DND-41 (cell line): ENCODE measurements at regions not wholly inside any gene's neighbourhood (a gene's known extent, or its start where the extent isn't known, plus 50 kb on each side); places are given as distances from the start of the nearest gene placed in this dataset.

Experiments
- ATAC-seq: fragments of 200-7000 bp; cut with Tn5 transposase; 3 replicates; pipeline ENCODE4 v1.9.1; 2021; ENCODE audit warnings: low read depth; ENCODE audit not compliant: insufficient read depth
- DNase-seq: peaks from one replicate; pipeline ENCODE4 v3.0.0-alpha.2; 2020
- H2AFZ ChIP-seq: 2 replicates; pipeline ENCODE4 v1.6.0; 2012; ENCODE audit warnings: low read depth, low read length
- H3K27ac ChIP-seq: 2 replicates; pipeline ENCODE4 v1.5.1; 2012; ENCODE audit warnings: low read length, inconsistent platforms
- H3K27me3 ChIP-seq: fragments of 200-600 bp; sonication (generic); 2 replicates; pipeline ENCODE4 v1.6.0; 2012; ENCODE audit warnings: low read length, mild to moderate bottlenecking, inconsistent platforms; ENCODE audit not compliant: insufficient read depth, poor library complexity
- H3K36me3 ChIP-seq: 2 replicates; pipeline ENCODE4 v1.5.1; 2012; ENCODE audit warnings: low read length, inconsistent platforms; ENCODE audit not compliant: insufficient read depth
- H3K4me1 ChIP-seq: 2 replicates; pipeline ENCODE4 v1.5.1; 2012; ENCODE audit warnings: mild to moderate bottlenecking, low read length; ENCODE audit not compliant: insufficient read depth
- H3K4me2 ChIP-seq: 2 replicates; pipeline ENCODE4 v1.6.0; 2012; ENCODE audit warnings: mild to moderate bottlenecking, moderate library complexity, low read length, inconsistent platforms; ENCODE audit not compliant: insufficient read depth
- H3K4me3 ChIP-seq, 2 experiments: fragments of 200-600 bp in 1 of 2; shearing (Covaris generic) in 1 of 2; 2 replicates each; pipeline ENCODE4 v1.5.1; 2012 to 2016; ENCODE audit warnings: inconsistent platforms in 2 of 2, low read length in 2 of 2, mild to moderate bottlenecking in 2 of 2, low read depth in 1 of 2, moderate library complexity in 1 of 2
- H3K79me2 ChIP-seq: 2 replicates; pipeline ENCODE4 v1.6.0; 2012; ENCODE audit warnings: low read length, inconsistent platforms; ENCODE audit not compliant: insufficient read depth
- H3K9ac ChIP-seq: 2 replicates; pipeline ENCODE4 v1.6.0; 2012; ENCODE audit warnings: low read depth, mild to moderate bottlenecking, inconsistent platforms, low read length, moderate library complexity
- H3K9me3 ChIP-seq: 2 replicates; pipeline ENCODE4 v1.5.1; 2012; ENCODE audit warnings: low read length, moderate library complexity, mild to moderate bottlenecking, inconsistent platforms; ENCODE audit not compliant: insufficient read depth, severe bottlenecking
- H4K20me1 ChIP-seq: 2 replicates; pipeline ENCODE4 v1.6.0; 2012; ENCODE audit warnings: low read length; ENCODE audit not compliant: insufficient read depth
- EZH2 ChIP-seq: IDR thresholded peaks from 3 replicates; pipeline ENCODE4 v1.6.1; 2012; ENCODE audit warnings: borderline replicate concordance, low read depth, mild to moderate bottlenecking, moderate library complexity, low read length, inconsistent platforms; ENCODE audit not compliant: severe bottlenecking
- TF ChIP-seq, protein P1 (sequence below): IDR thresholded peaks from 2 replicates; pipeline ENCODE4 v1.5.1; 2012; ENCODE audit warnings: borderline replicate concordance, low read length, moderate library complexity, mild to moderate bottlenecking; ENCODE audit not compliant: poor library complexity, severe bottlenecking; ENCODE audit errors: extremely low read depth

GRCh38 chr2:236715491-236715961 is 145.9 kb downstream of the ACKR3 start:
- no peaks in the 10 kb centered on the region for H3K4me1 ChIP-seq
- H3K36me3 ChIP-seq, result no peaks in the 10 kb centered on the region
- no peak overlapping the region for H3K27ac ChIP-seq
- TF ChIP-seq EZH2, result no peak
- TF ChIP-seq, protein P1, sequence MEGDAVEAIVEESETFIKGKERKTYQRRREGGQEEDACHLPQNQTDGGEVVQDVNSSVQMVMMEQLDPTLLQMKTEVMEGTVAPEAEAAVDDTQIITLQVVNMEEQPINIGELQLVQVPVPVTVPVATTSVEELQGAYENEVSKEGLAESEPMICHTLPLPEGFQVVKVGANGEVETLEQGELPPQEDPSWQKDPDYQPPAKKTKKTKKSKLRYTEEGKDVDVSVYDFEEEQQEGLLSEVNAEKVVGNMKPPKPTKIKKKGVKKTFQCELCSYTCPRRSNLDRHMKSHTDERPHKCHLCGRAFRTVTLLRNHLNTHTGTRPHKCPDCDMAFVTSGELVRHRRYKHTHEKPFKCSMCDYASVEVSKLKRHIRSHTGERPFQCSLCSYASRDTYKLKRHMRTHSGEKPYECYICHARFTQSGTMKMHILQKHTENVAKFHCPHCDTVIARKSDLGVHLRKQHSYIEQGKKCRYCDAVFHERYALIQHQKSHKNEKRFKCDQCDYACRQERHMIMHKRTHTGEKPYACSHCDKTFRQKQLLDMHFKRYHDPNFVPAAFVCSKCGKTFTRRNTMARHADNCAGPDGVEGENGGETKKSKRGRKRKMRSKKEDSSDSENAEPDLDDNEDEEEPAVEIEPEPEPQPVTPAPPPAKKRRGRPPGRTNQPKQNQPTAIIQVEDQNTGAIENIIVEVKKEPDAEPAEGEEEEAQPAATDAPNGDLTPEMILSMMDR, result no peak
- peaks cover 11% of the 10 kb centered on the region for H3K27me3 ChIP-seq
- H4K20me1 ChIP-seq, result no peaks in the 10 kb centered on the region; the same call in 1 of the 2 replicates
- no peaks in the 10 kb centered on the region for H3K9me3 ChIP-seq
- ATAC-seq, result no peak
- H3K4me2 ChIP-seq, result no peak overlapping the region
- H2AFZ ChIP-seq, result no peak overlapping the region
- no peak overlapping the region for H3K9ac ChIP-seq
- no peak overlapping the region for H3K4me3 ChIP-seq
- H3K79me2 ChIP-seq, result no peaks in the 10 kb centered on the region
- no peak for DNase-seq

DNA sequence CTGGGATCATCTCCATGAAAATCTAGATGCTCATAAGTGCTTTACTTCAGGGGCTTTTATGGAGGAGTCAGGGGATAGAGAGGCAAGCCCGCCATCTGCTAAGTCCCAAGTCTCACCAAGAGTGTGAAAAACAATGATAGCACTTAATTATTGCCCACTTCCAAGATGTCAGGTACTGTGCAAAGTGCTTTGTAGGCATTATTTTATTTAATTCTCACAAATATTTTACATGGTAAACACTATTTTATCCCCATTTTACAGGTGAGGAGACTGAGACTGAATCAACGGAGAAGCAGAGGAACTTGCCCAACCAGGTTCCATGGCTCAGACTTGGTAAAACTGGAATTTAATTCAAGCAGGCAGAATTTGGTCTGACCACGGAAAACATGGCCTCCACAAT is 147.5 kb downstream of the ACKR3 start:
- no peak for ATAC-seq
- no peak overlapping the region for H3K27ac ChIP-seq
- H3K4me2 ChIP-seq, result no peak overlapping the region

GRCh38 chr2:236717729-236718128 is 148.1 kb downstream of the ACKR3 start:
- Histone ChIP-seq H3K9me3 (no peaks in the 10 kb centered on the region), H3K4me3 (no peak overlapping the region), H4K20me1 (no peaks in the 10 kb centered on the region; the same call in 1 of the 2 replicates), H3K27me3 (peaks cover 11% of the 10 kb centered on the region), H3K27ac (no peak overlapping the region), H3K79me2 (no peaks in the 10 kb centered on the region), H3K36me3 (no peaks in the 10 kb centered on the region), H3K4me2 (no peak overlapping the region), H3K4me1 (no peaks in the 10 kb centered on the region), H3K9ac (no peak overlapping the region), H2AFZ (no peak overlapping the region)
- TF ChIP-seq, protein P1, result no peak
- no peak for TF ChIP-seq EZH2
- DNase-seq (no peak), ATAC-seq (no peak)

More for the DNA sequence above, 147.5 kb downstream of the ACKR3 start:
- H4K20me1 ChIP-seq, result no peaks in the 10 kb centered on the region; the same call in 1 of the 2 replicates
- peaks cover 11% of the 10 kb centered on the region for H3K27me3 ChIP-seq
- no peaks in the 10 kb centered on the region for H3K36me3 ChIP-seq
- DNase-seq, result no peak
- H3K4me3 ChIP-seq, result no peak overlapping the region
- no peak overlapping the region for H2AFZ ChIP-seq
- no peaks in the 10 kb centered on the region for H3K9me3 ChIP-seq
- H3K9ac ChIP-seq, result no peak overlapping the region
- H3K4me1 ChIP-seq, result no peaks in the 10 kb centered on the region
- no peaks in the 10 kb centered on the region for H3K79me2 ChIP-seq
- no peak for TF ChIP-seq EZH2
- TF ChIP-seq, protein P1, result no peak
